ENCODE measurements at regions not wholly inside any gene's neighbourhood (a gene's known extent, or its start where the extent isn't known, plus 50 kb on each side); places are given as distances from the start of the nearest gene placed in this dataset.

- TF ChIP-seq LEF1 (IDR thresholded peaks at IDR 0.05; ENCODE audit: borderline replicate concordance) (no peak), BHLHE40 (IDR thresholded peaks at IDR 0.05; ENCODE audit: borderline replicate concordance) (no peak), TARDBP (IDR thresholded peaks at IDR 0.05) (no peak), ARNT (IDR thresholded peaks at IDR 0.05) (no peak), L3MBTL2 (conservative IDR thresholded peaks at IDR 0.05) (no peak), SP1 (IDR thresholded peaks at IDR 0.05) (no peak), NFRKB (IDR thresholded peaks at IDR 0.05) (no peak), FOXM1 (IDR thresholded peaks at IDR 0.05; ENCODE audit: borderline replicate concordance) (no peak), ZNF384 (IDR thresholded peaks at IDR 0.05) (no peak), SUZ12 (IDR thresholded peaks at IDR 0.05) (no peak), FOXK2 (IDR thresholded peaks at IDR 0.05) (no peak), FOXA1 (IDR thresholded peaks at IDR 0.05) (no peak), CTBP1 (IDR thresholded peaks at IDR 0.05; ENCODE audit: borderline replicate concordance) (no peak)
- TF ChIP-seq, protein P1, sequence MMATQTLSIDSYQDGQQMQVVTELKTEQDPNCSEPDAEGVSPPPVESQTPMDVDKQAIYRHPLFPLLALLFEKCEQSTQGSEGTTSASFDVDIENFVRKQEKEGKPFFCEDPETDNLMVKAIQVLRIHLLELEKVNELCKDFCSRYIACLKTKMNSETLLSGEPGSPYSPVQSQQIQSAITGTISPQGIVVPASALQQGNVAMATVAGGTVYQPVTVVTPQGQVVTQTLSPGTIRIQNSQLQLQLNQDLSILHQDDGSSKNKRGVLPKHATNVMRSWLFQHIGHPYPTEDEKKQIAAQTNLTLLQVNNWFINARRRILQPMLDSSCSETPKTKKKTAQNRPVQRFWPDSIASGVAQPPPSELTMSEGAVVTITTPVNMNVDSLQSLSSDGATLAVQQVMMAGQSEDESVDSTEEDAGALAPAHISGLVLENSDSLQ (IDR thresholded peaks at IDR 0.05) = no peak
- DNase-seq (ENCODE audit: extremely low spot score) = no peak
- POLR2A ChIA-PET = no interaction called here
- CTCF ChIA-PET = no interaction called here
These were observed 475.8 kb downstream of the NLGN4X start for GRCh38 chrX:5752831-5753230.

DNA sequence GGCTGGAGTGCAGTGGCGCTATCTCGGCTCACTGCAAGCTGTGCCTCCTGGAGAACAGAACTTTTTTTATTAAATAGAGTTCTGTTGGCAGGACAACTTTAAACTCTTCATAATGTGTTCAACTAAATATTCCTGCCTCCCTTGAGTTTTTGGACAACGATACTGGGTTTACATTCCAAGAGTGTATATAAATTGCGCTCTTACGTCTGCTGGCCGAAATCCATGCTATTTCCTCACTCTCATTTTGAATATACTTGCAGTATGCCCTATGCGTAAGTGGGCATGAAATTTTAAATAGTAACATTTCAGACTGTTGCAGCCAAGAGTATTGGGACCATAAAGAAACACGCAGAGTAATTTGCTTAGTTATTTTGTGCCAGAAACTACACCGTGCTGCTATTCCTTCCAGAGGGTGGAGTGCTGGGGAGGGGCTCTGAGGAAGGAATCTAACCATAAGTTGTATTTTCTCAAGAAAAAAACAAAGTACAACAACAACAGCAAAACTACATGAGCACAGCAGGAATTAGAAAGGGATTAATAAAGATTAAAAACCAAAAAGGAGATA is 480.0 kb downstream of the NLGN4X start:
- DNase-seq (ENCODE audit: extremely low spot score) = no peak
- POLR2A ChIA-PET = no interaction called here
- CTCF ChIA-PET = no interaction called here
- TF ChIP-seq FOXM1 (IDR thresholded peaks at IDR 0.05; ENCODE audit: borderline replicate concordance) = no peak
- TF ChIP-seq, protein P1 (IDR thresholded peaks at IDR 0.05) = no peak
- no peak for TF ChIP-seq CTBP1 (IDR thresholded peaks at IDR 0.05; ENCODE audit: borderline replicate concordance)
- no peak for TF ChIP-seq NFRKB (IDR thresholded peaks at IDR 0.05)
- no peak for TF ChIP-seq L3MBTL2 (conservative IDR thresholded peaks at IDR 0.05)
- TF ChIP-seq ARNT (IDR thresholded peaks at IDR 0.05) = no peak
- TF ChIP-seq TARDBP (IDR thresholded peaks at IDR 0.05) = no peak

DNA sequence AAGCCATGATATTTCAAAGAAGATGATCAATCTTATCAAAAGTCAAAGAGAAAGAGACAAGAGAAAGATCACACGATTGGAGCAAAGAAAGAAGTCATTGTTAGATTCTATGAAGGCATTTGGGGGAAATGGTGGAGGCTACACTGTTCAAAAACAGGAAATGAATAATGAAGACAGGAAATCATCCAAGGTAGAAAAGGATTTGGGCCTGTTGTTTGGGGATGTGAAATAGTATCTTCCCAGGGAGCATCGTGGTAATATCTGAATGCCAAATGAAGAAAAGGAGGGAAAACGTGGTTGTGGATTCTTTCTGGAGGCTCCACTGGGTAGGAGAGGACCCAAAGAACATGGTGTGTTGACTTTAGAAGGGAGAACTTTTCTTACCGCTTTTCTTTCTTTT is 482.4 kb downstream of the NLGN4X start:
- ChIA-PET CTCF (no interaction called here), POLR2A (no interaction called here)
- no peak for DNase-seq (ENCODE audit: extremely low spot score)
- TF ChIP-seq ZNF384 (IDR thresholded peaks at IDR 0.05) (no peak), NFRKB (IDR thresholded peaks at IDR 0.05) (no peak)

DNA sequence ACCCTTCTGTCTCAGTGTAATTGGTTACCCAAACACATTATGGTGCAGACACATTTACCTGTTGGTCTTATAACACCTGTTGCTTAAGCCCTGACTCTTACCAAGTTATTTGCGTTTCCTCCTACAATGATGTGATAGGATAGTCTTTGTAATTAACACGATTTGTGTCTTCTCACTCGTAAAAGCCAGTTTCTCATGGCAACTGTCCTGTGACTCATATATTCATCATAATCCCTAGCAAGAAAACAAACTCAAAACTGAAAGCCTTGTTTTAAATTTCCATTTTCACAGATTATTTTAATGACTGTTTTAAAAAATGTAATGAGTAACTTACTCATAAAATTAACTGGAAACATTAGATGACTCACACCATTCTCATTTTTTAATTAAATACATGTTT is 495.2 kb downstream of the NLGN4X start:
- no peak for DNase-seq (ENCODE audit: extremely low spot score)
- POLR2A ChIA-PET = no interaction called here
- CTCF ChIA-PET = no interaction called here
- TF ChIP-seq FOXK2 (IDR thresholded peaks at IDR 0.05) (no peak), SUZ12 (IDR thresholded peaks at IDR 0.05) (no peak), LEF1 (IDR thresholded peaks at IDR 0.05; ENCODE audit: borderline replicate concordance) (no peak), FOXA1 (IDR thresholded peaks at IDR 0.05) (no peak), FOXM1 (IDR thresholded peaks at IDR 0.05; ENCODE audit: borderline replicate concordance) (no peak), BHLHE40 (IDR thresholded peaks at IDR 0.05; ENCODE audit: borderline replicate concordance) (no peak)
- TF ChIP-seq, protein P1 (IDR thresholded peaks at IDR 0.05) = no peak

- CTCF ChIA-PET = no interaction called here
- no peak for DNase-seq (ENCODE audit: extremely low spot score)
- POLR2A ChIA-PET = no interaction called here
- no peak for TF ChIP-seq ELF4 (IDR thresholded peaks at IDR 0.05)
- TF ChIP-seq, protein P1 (IDR thresholded peaks at IDR 0.05) = no peak
- TF ChIP-seq BHLHE40 (IDR thresholded peaks at IDR 0.05; ENCODE audit: borderline replicate concordance) = no peak
- TF ChIP-seq ARNT (IDR thresholded peaks at IDR 0.05) = no peak
- no peak for TF ChIP-seq ZNF384 (IDR thresholded peaks at IDR 0.05)
- TF ChIP-seq CTBP1 (IDR thresholded peaks at IDR 0.05; ENCODE audit: borderline replicate concordance) = no peak
- TF ChIP-seq HDGF (IDR thresholded peaks at IDR 0.05; ENCODE audit: borderline replicate concordance) = no peak
- no peak for TF ChIP-seq SUZ12 (IDR thresholded peaks at IDR 0.05)
These were observed 498.1 kb downstream of the NLGN4X start for GRCh38 chrX:5730556-5730955.

DNA sequence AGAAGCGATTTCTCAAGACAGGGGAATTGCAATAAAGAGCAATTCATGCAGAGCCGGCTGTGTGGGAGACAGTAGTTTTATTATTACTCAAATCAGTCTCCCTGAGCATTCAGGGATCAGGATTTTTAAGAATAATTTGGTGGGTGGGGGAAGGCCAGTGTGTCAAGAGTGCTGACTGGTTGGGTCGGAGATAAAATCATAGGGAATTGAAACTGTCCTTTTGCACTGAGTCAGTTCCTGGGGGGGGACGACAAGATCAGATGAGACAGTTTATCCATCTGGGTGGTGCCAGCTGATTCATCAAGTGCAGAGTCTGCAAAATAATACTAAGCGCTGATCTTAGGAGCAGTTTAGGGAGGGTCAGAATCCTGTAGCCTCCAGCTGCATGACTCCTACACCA is 502.4 kb downstream of the NLGN4X start:
- no peak for DNase-seq (ENCODE audit: extremely low spot score)
- ChIA-PET POLR2A (no interaction called here), CTCF (no interaction called here)
- TF ChIP-seq SP1 (IDR thresholded peaks at IDR 0.05) = no peak
- TF ChIP-seq L3MBTL2 (conservative IDR thresholded peaks at IDR 0.05) = no peak
- TF ChIP-seq TARDBP (IDR thresholded peaks at IDR 0.05) = no peak
- no peak for TF ChIP-seq NFRKB (IDR thresholded peaks at IDR 0.05)
- no peak for TF ChIP-seq FOXK2 (IDR thresholded peaks at IDR 0.05)
- no peak for TF ChIP-seq ZNF384 (IDR thresholded peaks at IDR 0.05)
- no peak for TF ChIP-seq HDGF (IDR thresholded peaks at IDR 0.05; ENCODE audit: borderline replicate concordance)

- POLR2A ChIA-PET = no interaction called here
- CTCF ChIA-PET = no interaction called here
- TF ChIP-seq ELF4 (IDR thresholded peaks at IDR 0.05) = no peak
- TF ChIP-seq HDGF (IDR thresholded peaks at IDR 0.05; ENCODE audit: borderline replicate concordance) = no peak
- no peak for TF ChIP-seq ARNT (IDR thresholded peaks at IDR 0.05)
- TF ChIP-seq FOXA1 (IDR thresholded peaks at IDR 0.05) = no peak
- no peak for TF ChIP-seq SP1 (IDR thresholded peaks at IDR 0.05)
- no peak for TF ChIP-seq BHLHE40 (IDR thresholded peaks at IDR 0.05; ENCODE audit: borderline replicate concordance)
- no peak for TF ChIP-seq ZNF384 (IDR thresholded peaks at IDR 0.05)
- no peak for TF ChIP-seq NFRKB (IDR thresholded peaks at IDR 0.05)
- no peak for TF ChIP-seq L3MBTL2 (conservative IDR thresholded peaks at IDR 0.05)
- no peak for TF ChIP-seq TARDBP (IDR thresholded peaks at IDR 0.05)
- no peak for TF ChIP-seq CTBP1 (IDR thresholded peaks at IDR 0.05; ENCODE audit: borderline replicate concordance)
- TF ChIP-seq FOXK2 (IDR thresholded peaks at IDR 0.05) = no peak
- TF ChIP-seq LEF1 (IDR thresholded peaks at IDR 0.05; ENCODE audit: borderline replicate concordance) = no peak
- TF ChIP-seq SUZ12 (IDR thresholded peaks at IDR 0.05) = no peak
- TF ChIP-seq, protein P1 (IDR thresholded peaks at IDR 0.05) = no peak
- no peak for TF ChIP-seq FOXM1 (IDR thresholded peaks at IDR 0.05; ENCODE audit: borderline replicate concordance)
- no peak for DNase-seq (ENCODE audit: extremely low spot score)
These were observed 504.5 kb downstream of the NLGN4X start for GRCh38 chrX:5724123-5724522.
